HCEC 1CT (cell line): ENCODE measurements at regions not wholly inside any gene's neighbourhood (a gene's known extent, or its start where the extent isn't known, plus 50 kb on each side); places are given as distances from the start of the nearest gene placed in this dataset.

Source experiments
- DNase-seq: peaks from one replicate; pipeline ENCODE4 v3.0.0-alpha.2; 2017

GRCh38 chr4:161222889-161223288 lies 940.9 kb downstream of the FSTL5 start:
- no peak for DNase-seq

- no peak for DNase-seq
Observed at GRCh38 chr4:161208564-161208963, 955.2 kb downstream of the FSTL5 start.

GRCh38 chr4:161206528-161207080 lies 957.2 kb downstream of the FSTL5 start:
- no peak for DNase-seq

- DNase-seq = no peak
Observed at GRCh38 chr4:161203865-161204264, 959.9 kb downstream of the FSTL5 start.

- DNase-seq = no peak
Observed at GRCh38 chr4:161197912-161198311, 965.9 kb downstream of the FSTL5 start.

- DNase-seq = no peak
Observed at GRCh38 chr4:161197474-161197873, 966.3 kb downstream of the FSTL5 start.

- DNase-seq = no peak
Observed at GRCh38 chr4:161189286-161190134, 974.3 kb downstream of the FSTL5 start.

GRCh38 chr4:161188578-161188977 lies 975.2 kb downstream of the FSTL5 start:
- DNase-seq = no peak

- DNase-seq = no peak
Observed at GRCh38 chr4:161187569-161187968, 976.2 kb downstream of the FSTL5 start.

GRCh38 chr4:161186750-161187149 lies 977.0 kb downstream of the FSTL5 start:
- DNase-seq = no peak

GRCh38 chr4:161186012-161186411 lies 977.8 kb downstream of the FSTL5 start:
- DNase-seq = no peak

- no peak for DNase-seq
Observed at GRCh38 chr4:161183729-161184128, 980.1 kb downstream of the FSTL5 start.

- no peak for DNase-seq
Observed at GRCh38 chr4:161182913-161183312, 980.9 kb downstream of the FSTL5 start.

GRCh38 chr4:161178310-161178709 lies 985.5 kb downstream of the FSTL5 start:
- no peak for DNase-seq

GRCh38 chr4:161172396-161173026 lies 991.3 kb downstream of the FSTL5 start:
- DNase-seq = no peak

- DNase-seq = no peak
Observed at GRCh38 chr4:161167539-161167938, 996.3 kb downstream of the FSTL5 start.

- DNase-seq = no peak
Observed at GRCh38 chr4:161160718-161161117, 1003.1 kb downstream of the FSTL5 start.

- no peak for DNase-seq
Observed at GRCh38 chr4:161148051-161148450, 1015.7 kb downstream of the FSTL5 start.

GRCh38 chr4:161143375-161143774 lies 1020.4 kb downstream of the FSTL5 start:
- DNase-seq = no peak

GRCh38 chr4:161134795-161135194 lies 1029.0 kb downstream of the FSTL5 start:
- DNase-seq = no peak

GRCh38 chr4:161133586-161134276 lies 1030.1 kb downstream of the FSTL5 start:
- DNase-seq = no peak

- DNase-seq = no peak
Observed at GRCh38 chr4:161132715-161133425, 1030.9 kb downstream of the FSTL5 start.

- peak; percentile 25 for DNase-seq
Observed at GRCh38 chr4:161121451-161121850, 1042.3 kb downstream of the FSTL5 start.
